HT1080 (cell line): ENCODE measurements at regions not wholly inside any gene's neighbourhood (a gene's known extent, or its start where the extent isn't known, plus 50 kb on each side); places are given as distances from the start of the nearest gene placed in this dataset.
"Not testable (repeated sequence)": the region's sequence is repeated elsewhere in the genome, so short reads cannot be mapped to it uniquely, and the experiment has no call there.

Experiments
- DNase-seq: peaks from one replicate; pipeline ENCODE4 v3.0.0-alpha.2; 2015; ENCODE audit warnings: low read depth

- DNase-seq: no peak
These were observed 138.6 kb upstream of the AFDN start for GRCh38 chr6:167688123-167688522.

- DNase-seq: no peak
These were observed 137.4 kb upstream of the AFDN start for GRCh38 chr6:167689278-167689677.

GRCh38 chr6:167689751-167690150, 137.0 kb upstream of the AFDN start:
- DNase-seq: no peak

GRCh38 chr6:167690167-167690922, 136.4 kb upstream of the AFDN start:
- not testable (repeated sequence) for DNase-seq

- no peak for DNase-seq
These were observed 135.8 kb upstream of the AFDN start for GRCh38 chr6:167690931-167691330.

- no peak for DNase-seq
These were observed 135.0 kb upstream of the AFDN start for GRCh38 chr6:167691533-167692312.

- not testable (repeated sequence) for DNase-seq
These were observed 133.2 kb upstream of the AFDN start for GRCh38 chr6:167693478-167693877.

GRCh38 chr6:167695831-167696230, 130.9 kb upstream of the AFDN start:
- DNase-seq: no peak

- no peak for DNase-seq
These were observed 130.4 kb upstream of the AFDN start for GRCh38 chr6:167696296-167696695.

- no peak for DNase-seq
These were observed 129.4 kb upstream of the AFDN start for GRCh38 chr6:167697316-167697715.

- DNase-seq: no peak
These were observed 128.2 kb upstream of the AFDN start for GRCh38 chr6:167698540-167698939.

- DNase-seq: peak; percentile 68
These were observed 127.4 kb upstream of the AFDN start for GRCh38 chr6:167699141-167699931.

GRCh38 chr6:167700199-167700598, 126.5 kb upstream of the AFDN start:
- peak; percentile 48 for DNase-seq

- DNase-seq: no peak
These were observed 125.7 kb upstream of the AFDN start for GRCh38 chr6:167701010-167701409.

GRCh38 chr6:167702241-167702827, 124.4 kb upstream of the AFDN start:
- no peak for DNase-seq

GRCh38 chr6:167703347-167703746, 123.4 kb upstream of the AFDN start:
- DNase-seq: no peak

- peak; percentile 17 for DNase-seq
These were observed 122.9 kb upstream of the AFDN start for GRCh38 chr6:167703781-167704180.

GRCh38 chr6:167704396-167704901, 122.3 kb upstream of the AFDN start:
- DNase-seq: no peak

- DNase-seq: no peak
These were observed 121.4 kb upstream of the AFDN start for GRCh38 chr6:167705211-167705750.

GRCh38 chr6:167706313-167707109, 120.2 kb upstream of the AFDN start:
- no peak for DNase-seq
